Esophagus squamous epithelium (tissue), 4 donors: ENCODE measurements at regions not wholly inside any gene's neighbourhood (a gene's known extent, or its start where the extent isn't known, plus 50 kb on each side); places are given as distances from the start of the nearest gene placed in this dataset.

Source experiments
- POLR2A ChIP-seq, 4 donors: fragments of 450-650 bp; IDR thresholded peaks; one replicate each; pipeline ENCODE4 v1.6.1; 2017; ENCODE audit warnings: antibody characterized with exemption in 4 of 4, mild to moderate bottlenecking in 4 of 4, moderate library complexity in 3 of 4
- TF ChIP-seq, protein P1 (sequence below), 6 experiments: fragments of 450-650 bp in 4 of 6; fragments of 200-600 bp in 2 of 6; sonication (generic) in 2 of 6; IDR thresholded peaks; one replicate each; pipeline ENCODE4 v1.5.1; 2016 to 2019; ENCODE audit warnings: antibody characterized with exemption in 6 of 6, mild to moderate bottlenecking in 4 of 6, moderate library complexity in 4 of 6

DNA sequence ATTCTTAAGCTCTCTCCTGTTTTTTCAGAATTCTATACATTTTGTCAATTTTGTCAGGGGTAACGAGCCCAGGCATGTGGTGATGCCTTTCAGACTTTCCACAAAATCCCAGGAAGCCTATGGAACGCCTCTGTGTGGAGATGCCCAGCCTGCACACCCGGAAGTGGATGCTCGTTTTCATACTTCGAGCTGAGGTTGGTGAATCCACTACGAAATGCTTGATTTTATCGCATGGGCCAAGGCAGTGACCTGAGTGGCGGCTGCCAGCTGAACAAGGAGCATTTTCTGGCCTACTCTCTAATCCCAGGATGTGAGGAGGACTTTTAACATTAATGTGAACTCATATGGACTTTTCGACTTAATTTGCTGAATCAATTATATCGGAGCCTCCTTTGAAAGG lies 426.7 kb upstream of the B3GAT1 start:
- TF ChIP-seq, protein P1, sequence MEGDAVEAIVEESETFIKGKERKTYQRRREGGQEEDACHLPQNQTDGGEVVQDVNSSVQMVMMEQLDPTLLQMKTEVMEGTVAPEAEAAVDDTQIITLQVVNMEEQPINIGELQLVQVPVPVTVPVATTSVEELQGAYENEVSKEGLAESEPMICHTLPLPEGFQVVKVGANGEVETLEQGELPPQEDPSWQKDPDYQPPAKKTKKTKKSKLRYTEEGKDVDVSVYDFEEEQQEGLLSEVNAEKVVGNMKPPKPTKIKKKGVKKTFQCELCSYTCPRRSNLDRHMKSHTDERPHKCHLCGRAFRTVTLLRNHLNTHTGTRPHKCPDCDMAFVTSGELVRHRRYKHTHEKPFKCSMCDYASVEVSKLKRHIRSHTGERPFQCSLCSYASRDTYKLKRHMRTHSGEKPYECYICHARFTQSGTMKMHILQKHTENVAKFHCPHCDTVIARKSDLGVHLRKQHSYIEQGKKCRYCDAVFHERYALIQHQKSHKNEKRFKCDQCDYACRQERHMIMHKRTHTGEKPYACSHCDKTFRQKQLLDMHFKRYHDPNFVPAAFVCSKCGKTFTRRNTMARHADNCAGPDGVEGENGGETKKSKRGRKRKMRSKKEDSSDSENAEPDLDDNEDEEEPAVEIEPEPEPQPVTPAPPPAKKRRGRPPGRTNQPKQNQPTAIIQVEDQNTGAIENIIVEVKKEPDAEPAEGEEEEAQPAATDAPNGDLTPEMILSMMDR (IDR thresholded peaks at IDR 0.05): no peak
- no peak for TF ChIP-seq POLR2A (IDR thresholded peaks at IDR 0.05)
